Activated naive CD4-positive, alpha-beta T cell treated with anti-CD3 and anti-CD28 coated beads, Interleukin-2, amount 50 U/mL, for 72 hours (primary cell): ENCODE measurements at regions not wholly inside any gene's neighbourhood (a gene's known extent, or its start where the extent isn't known, plus 50 kb on each side); places are given as distances from the start of the nearest gene placed in this dataset.

Experiments
- ATAC-seq, 2 donors: fragments of 150-1000 bp; cut with Tn5 transposase; 2 replicates each; pipeline ENCODE4 v1.10.0; 2021; ENCODE audit warnings: mild to moderate bottlenecking in 2 of 2, moderate library complexity in 2 of 2
- DNase-seq, 2 donors: peaks; one replicate each; pipeline ENCODE4 v3.0.0; 2021 to 2022; ENCODE audit warnings: low spot score in 2 of 2
- H3K27ac Mint-ChIP-seq, 2 donors: one replicate each; pipeline ENCODE4 v1.8.0; 2022; ENCODE audit warnings: mild to moderate bottlenecking in 2 of 2, mixed read lengths in 2 of 2
- H3K36me3 Mint-ChIP-seq, 2 donors: one replicate each; pipeline ENCODE4 v1.8.0; 2022; ENCODE audit warnings: mixed read lengths in 2 of 2
- H3K9me3 Mint-ChIP-seq, 2 donors: one replicate each; pipeline ENCODE4 v1.8.0; 2022; ENCODE audit warnings: mixed read lengths in 2 of 2

GRCh38 chr4:162237676-162238075 lies 73.9 kb upstream of the FSTL5 start:
- Mint-ChIP-seq H3K9me3 (peaks cover 15 to 18% of the 10 kb centered on the region in 2 donors), H3K27ac (no peak overlapping the region), H3K36me3 (no peaks in the 10 kb centered on the region)
- no peak for ATAC-seq
- DNase-seq: no peak

GRCh38 chr4:162234595-162234994 lies 70.8 kb upstream of the FSTL5 start:
- Mint-ChIP-seq H3K9me3 (peaks cover 24 to 25% of the 10 kb centered on the region in 2 donors), H3K36me3 (no peaks in the 10 kb centered on the region), H3K27ac (no peak overlapping the region)
- ATAC-seq (no peak), DNase-seq (no peak)

- DNase-seq (no peak), ATAC-seq (no peak)
- Mint-ChIP-seq H3K9me3 (peaks cover 24 to 25% of the 10 kb centered on the region in 2 donors), H3K36me3 (no peaks in the 10 kb centered on the region), H3K27ac (no peak overlapping the region)
Observed at GRCh38 chr4:162232349-162232748, 68.5 kb upstream of the FSTL5 start.

GRCh38 chr4:162229670-162230069 lies 65.9 kb upstream of the FSTL5 start:
- Mint-ChIP-seq H3K9me3 (peaks cover 19 to 23% of the 10 kb centered on the region in 2 donors), H3K36me3 (no peaks in the 10 kb centered on the region), H3K27ac (no peak overlapping the region)
- ATAC-seq: no peak
- no peak for DNase-seq

GRCh38 chr4:162221148-162221547 lies 57.3 kb upstream of the FSTL5 start:
- H3K27ac Mint-ChIP-seq: no peak overlapping the region
- peaks cover 0 to 3% of the 10 kb centered on the region in 2 donors for H3K9me3 Mint-ChIP-seq
- no peak for DNase-seq
- no peaks in the 10 kb centered on the region for H3K36me3 Mint-ChIP-seq
- no peak for ATAC-seq
